ENCODE measurements at regions not wholly inside any gene's neighbourhood (a gene's known extent, or its start where the extent isn't known, plus 50 kb on each side); places are given as distances from the start of the nearest gene placed in this dataset.

- TF ChIP-seq CTCF (IDR thresholded peaks at IDR 0.05; ENCODE audit: insufficient read depth, low read length, poor library complexity, severe bottlenecking) (no peak), EZH2phosphoT487 (conservative IDR thresholded peaks at IDR 0.05; ENCODE audit: low read length) (no peak)
Observed at GRCh38 chr2:13103778-13104493, 387.2 kb downstream of the TRIB2 start.
